ENCODE measurements at regions not wholly inside any gene's neighbourhood (a gene's known extent, or its start where the extent isn't known, plus 50 kb on each side); places are given as distances from the start of the nearest gene placed in this dataset.
"Not testable (repeated sequence)": the region's sequence is repeated elsewhere in the genome, so short reads cannot be mapped to it uniquely, and the experiment has no call there.

DNA sequence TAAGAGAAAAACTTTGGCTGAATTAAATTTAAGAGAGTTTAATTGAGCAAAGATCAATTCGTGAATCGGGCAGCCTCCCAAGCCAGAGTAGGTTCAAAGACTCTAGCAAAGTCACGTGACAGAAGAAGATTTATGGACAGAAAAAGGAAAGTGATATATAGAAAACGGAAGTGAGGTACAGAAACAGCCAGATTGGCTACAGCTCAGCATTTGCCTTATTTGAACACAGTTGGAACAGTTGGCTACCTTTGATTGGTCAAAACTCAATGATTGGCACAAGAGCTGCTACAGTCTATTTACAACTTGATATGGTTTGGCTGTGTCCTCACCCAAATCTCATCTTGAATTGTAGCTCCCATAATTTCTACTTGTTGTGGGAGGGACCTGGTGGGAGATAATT, 102.6 kb downstream of the PLG start:
- no peaks in the 10 kb centered on the region for H3K9me3 ChIP-seq
- H3K36me3 ChIP-seq = no peaks in the 10 kb centered on the region
- no peak overlapping the region for H3K27ac ChIP-seq
- H3K27me3 ChIP-seq = no peaks in the 10 kb centered on the region
- no peak overlapping the region for H3K4me3 ChIP-seq
- no peaks in the 10 kb centered on the region for H3K4me1 ChIP-seq
- DNase-seq (ENCODE audit: low spot score) = no peak
- TF ChIP-seq, protein P1, sequence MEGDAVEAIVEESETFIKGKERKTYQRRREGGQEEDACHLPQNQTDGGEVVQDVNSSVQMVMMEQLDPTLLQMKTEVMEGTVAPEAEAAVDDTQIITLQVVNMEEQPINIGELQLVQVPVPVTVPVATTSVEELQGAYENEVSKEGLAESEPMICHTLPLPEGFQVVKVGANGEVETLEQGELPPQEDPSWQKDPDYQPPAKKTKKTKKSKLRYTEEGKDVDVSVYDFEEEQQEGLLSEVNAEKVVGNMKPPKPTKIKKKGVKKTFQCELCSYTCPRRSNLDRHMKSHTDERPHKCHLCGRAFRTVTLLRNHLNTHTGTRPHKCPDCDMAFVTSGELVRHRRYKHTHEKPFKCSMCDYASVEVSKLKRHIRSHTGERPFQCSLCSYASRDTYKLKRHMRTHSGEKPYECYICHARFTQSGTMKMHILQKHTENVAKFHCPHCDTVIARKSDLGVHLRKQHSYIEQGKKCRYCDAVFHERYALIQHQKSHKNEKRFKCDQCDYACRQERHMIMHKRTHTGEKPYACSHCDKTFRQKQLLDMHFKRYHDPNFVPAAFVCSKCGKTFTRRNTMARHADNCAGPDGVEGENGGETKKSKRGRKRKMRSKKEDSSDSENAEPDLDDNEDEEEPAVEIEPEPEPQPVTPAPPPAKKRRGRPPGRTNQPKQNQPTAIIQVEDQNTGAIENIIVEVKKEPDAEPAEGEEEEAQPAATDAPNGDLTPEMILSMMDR (IDR thresholded peaks at IDR 0.05) = no peak

DNA sequence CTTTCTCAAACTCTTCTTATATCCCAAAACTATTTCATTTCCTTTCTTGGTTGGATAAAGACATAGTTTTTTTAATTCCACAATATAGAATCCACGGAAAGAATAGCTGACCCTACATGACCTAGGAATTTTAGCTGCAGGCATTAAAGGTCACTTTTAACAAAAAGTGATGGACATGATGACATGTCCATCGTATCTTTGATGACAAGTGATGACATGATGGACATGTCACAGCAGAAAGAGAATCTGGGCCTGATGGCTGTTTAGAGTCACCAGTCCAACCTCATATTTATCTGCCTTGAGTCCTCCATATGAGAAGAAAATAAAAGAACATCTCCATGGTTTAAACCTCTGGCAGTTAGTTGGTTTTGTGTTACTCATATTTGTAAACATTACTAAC, 106.2 kb downstream of the PLG start:
- H3K36me3 ChIP-seq = no peaks in the 10 kb centered on the region
- no peak overlapping the region for H3K4me3 ChIP-seq
- TF ChIP-seq, protein P1 (IDR thresholded peaks at IDR 0.05) = no peak
- DNase-seq (ENCODE audit: low spot score) = no peak
- no peaks in the 10 kb centered on the region for H3K4me1 ChIP-seq
- no peaks in the 10 kb centered on the region for H3K9me3 ChIP-seq
- H3K27me3 ChIP-seq = no peaks in the 10 kb centered on the region
- H3K27ac ChIP-seq = no peak overlapping the region

DNA sequence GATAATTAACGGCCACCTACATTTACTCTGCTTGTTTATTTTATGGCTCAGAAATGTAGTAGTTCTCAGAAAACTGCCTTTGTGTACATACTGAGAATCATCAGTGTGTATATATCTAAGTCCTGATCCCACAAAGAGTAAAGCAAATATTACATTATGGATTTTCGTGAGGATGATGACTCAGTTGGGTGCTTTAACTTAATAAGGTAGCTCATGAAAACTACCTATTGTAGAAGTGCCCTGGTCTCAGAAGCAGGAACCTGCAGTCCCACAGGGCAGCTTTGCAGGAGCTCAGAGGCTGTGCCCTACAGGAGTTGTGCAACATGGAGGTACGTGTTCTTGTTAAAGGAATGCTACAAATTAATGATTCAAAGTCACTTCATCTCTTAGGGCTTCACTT, 108.2 kb downstream of the PLG start:
- Histone ChIP-seq H3K27ac (no peak overlapping the region), H3K4me3 (no peak overlapping the region), H3K9me3 (no peaks in the 10 kb centered on the region), H3K4me1 (no peaks in the 10 kb centered on the region), H3K36me3 (no peaks in the 10 kb centered on the region), H3K27me3 (no peaks in the 10 kb centered on the region)
- TF ChIP-seq, protein P1 (IDR thresholded peaks at IDR 0.05) = no peak
- no peak for DNase-seq (ENCODE audit: low spot score)

DNA sequence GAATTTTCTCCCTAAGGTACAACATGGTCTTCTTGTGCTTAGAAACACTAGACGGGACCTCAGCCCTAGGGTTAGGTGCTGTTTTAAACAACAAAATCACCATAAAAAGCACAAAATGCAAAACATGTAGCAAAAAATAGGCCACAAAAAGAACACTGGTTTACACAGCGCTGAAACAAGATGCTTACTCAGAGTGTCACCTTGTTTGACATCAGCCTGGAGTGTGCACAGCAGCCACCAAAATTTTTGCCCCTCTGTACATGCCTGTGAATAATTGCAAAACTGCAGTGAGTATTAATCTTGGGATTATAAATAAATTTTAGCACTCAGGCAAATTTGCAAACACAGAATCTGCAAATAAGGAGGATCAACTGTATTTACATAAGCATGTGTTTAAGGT, 110.1 kb downstream of the PLG start:
- Histone ChIP-seq H3K27ac (no peak overlapping the region), H3K9me3 (no peaks in the 10 kb centered on the region), H3K4me3 (no peak overlapping the region), H3K4me1 (no peaks in the 10 kb centered on the region), H3K27me3 (no peaks in the 10 kb centered on the region), H3K36me3 (no peaks in the 10 kb centered on the region)
- no peak for DNase-seq (ENCODE audit: low spot score)
- TF ChIP-seq, protein P1 (IDR thresholded peaks at IDR 0.05) = no peak

DNA sequence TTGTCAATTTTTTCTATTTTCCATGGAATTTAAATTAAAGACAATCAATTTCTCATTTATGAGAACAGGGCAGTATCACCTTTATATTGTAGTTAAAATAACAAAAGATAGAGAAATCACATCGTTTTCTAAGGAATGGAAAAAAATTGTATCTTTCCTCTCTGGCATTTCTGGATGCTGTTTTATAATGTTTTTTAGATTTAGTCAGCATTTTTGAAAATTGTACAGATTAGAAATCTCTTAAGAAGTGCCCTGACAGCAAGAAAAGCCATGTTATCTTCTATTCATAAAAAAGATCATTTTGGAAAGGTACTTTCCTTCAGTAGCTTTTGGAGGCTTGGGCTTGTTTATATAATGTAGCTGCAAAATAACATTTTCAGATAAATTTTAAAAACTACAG, 116.9 kb downstream of the PLG start:
- no peaks in the 10 kb centered on the region for H3K36me3 ChIP-seq
- H3K4me1 ChIP-seq = no peaks in the 10 kb centered on the region
- H3K4me3 ChIP-seq = no peak overlapping the region
- TF ChIP-seq, protein P1 (IDR thresholded peaks at IDR 0.05) = no peak
- DNase-seq (ENCODE audit: low spot score) = no peak
- H3K27me3 ChIP-seq = no peaks in the 10 kb centered on the region
- no peak overlapping the region for H3K27ac ChIP-seq
- H3K9me3 ChIP-seq = peaks cover 0 to 20% of the 10 kb centered on the region in 2 donors

DNA sequence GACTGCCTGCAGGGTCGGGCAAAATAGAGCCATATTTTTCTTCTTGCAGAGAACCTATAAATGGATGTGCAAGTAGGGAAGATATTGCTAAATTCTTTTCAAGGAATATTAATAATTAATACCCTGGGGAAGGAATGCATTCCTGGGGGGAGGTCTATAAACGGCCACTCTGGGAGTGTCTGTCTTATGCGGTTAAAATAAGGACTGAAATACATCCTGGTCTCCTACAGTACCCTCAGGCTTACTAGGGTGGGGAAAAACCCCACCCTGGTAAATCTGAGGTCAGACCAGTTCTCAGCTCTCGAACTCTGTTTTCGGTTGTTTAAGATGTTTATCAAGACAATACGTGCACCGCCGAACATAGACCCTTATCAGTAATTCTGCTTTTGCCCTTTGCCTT, 118.6 kb downstream of the PLG start:
- H3K4me3 ChIP-seq; H3K27me3 ChIP-seq; H3K36me3 ChIP-seq; H3K4me1 ChIP-seq; DNase-seq (ENCODE audit: low spot score); H3K27ac ChIP-seq: not testable (repeated sequence)
- H3K9me3 ChIP-seq = peaks cover 0 to 20% of the 10 kb centered on the region in 2 donors

Measured in right atrium auricular region (tissue), 2 donors.